CD8-positive, alpha-beta memory T cell (primary cell): ENCODE measurements at regions not wholly inside any gene's neighbourhood (a gene's known extent, or its start where the extent isn't known, plus 50 kb on each side); places are given as distances from the start of the nearest gene placed in this dataset.

Experiments used
- CTCF ChIA-PET: fragments of 350-600 bp; sonication (Branson Sonifier 250); formaldehyde crosslinking; loops from one replicate; lab custom pipeline; 2021; ENCODE audit warnings: antibody characterized with exemption; lab: Charles Lee
- POLR2A ChIA-PET: fragments of 350-600 bp; sonication (Branson Sonifier 250); formaldehyde crosslinking; loops from one replicate; lab custom pipeline; 2021; ENCODE audit warnings: antibody characterized with exemption; lab: Charles Lee
- DNase-seq, 5 donors: peaks; one replicate each; pipeline versions ENCODE4 v3.0.0 to v3.0.0-alpha.2; 2020 to 2022; ENCODE audit warnings: mixed read lengths in 1 of 5
- H3K27ac ChIP-seq: one replicate; pipeline ENCODE4 v1.7.0; 2013; ENCODE audit warnings: low read depth, mild to moderate bottlenecking, low read length, moderate library complexity
- H3K27me3 ChIP-seq: 2 replicates; pipeline ENCODE4 v1.7.0; 2013; ENCODE audit warnings: low read length, mild to moderate bottlenecking; ENCODE audit not compliant: insufficient read depth, poor library complexity, severe bottlenecking
- H3K36me3 ChIP-seq: 2 replicates; pipeline ENCODE4 v1.7.0; 2013; ENCODE audit warnings: mild to moderate bottlenecking, low read length, moderate library complexity; ENCODE audit not compliant: insufficient read depth
- H3K4me1 ChIP-seq: 2 replicates; pipeline ENCODE4 v1.7.0; 2013; ENCODE audit warnings: mild to moderate bottlenecking, low read length, moderate library complexity; ENCODE audit not compliant: insufficient read depth
- H3K4me3 ChIP-seq: 2 replicates; pipeline ENCODE4 v1.7.0; 2013; ENCODE audit warnings: mild to moderate bottlenecking, low read length
- H3K9me3 ChIP-seq: 2 replicates; pipeline ENCODE4 v1.7.0; 2013; ENCODE audit warnings: mild to moderate bottlenecking, low read length
- H3K27ac Mint-ChIP-seq, 8 donors: one replicate each; pipeline ENCODE4 v1.8.0; 2020 to 2021; ENCODE audit warnings: mixed read lengths in 8 of 8, mild to moderate bottlenecking in 6 of 8, inconsistent platforms in 3 of 8, moderate library complexity in 3 of 8
- H3K27me3 Mint-ChIP-seq, 2 donors: one replicate each; pipeline ENCODE4 v1.8.0; 2020 to 2021; ENCODE audit warnings: mixed read lengths in 2 of 2, mild to moderate bottlenecking in 1 of 2, moderate library complexity in 1 of 2
- H3K36me3 Mint-ChIP-seq, 3 donors: one replicate each; pipeline ENCODE4 v1.8.0; 2020 to 2021; ENCODE audit warnings: mixed read lengths in 3 of 3, inconsistent platforms in 1 of 3, mild to moderate bottlenecking in 1 of 3
- H3K4me1 Mint-ChIP-seq, 3 donors: one replicate each; pipeline ENCODE4 v1.8.0; 2020 to 2021; ENCODE audit warnings: mixed read lengths in 3 of 3, inconsistent platforms in 1 of 3, mild to moderate bottlenecking in 1 of 3
- H3K4me3 Mint-ChIP-seq, 7 donors: one replicate each; pipeline ENCODE4 v1.8.0; 2020 to 2021; ENCODE audit warnings: mixed read lengths in 7 of 7, mild to moderate bottlenecking in 6 of 7, moderate library complexity in 4 of 7, inconsistent platforms in 2 of 7
- H3K9me3 Mint-ChIP-seq, 5 donors: one replicate each; pipeline ENCODE4 v1.8.0; 2020 to 2022; ENCODE audit warnings: mixed read lengths in 5 of 5, mild to moderate bottlenecking in 3 of 5, moderate library complexity in 2 of 5, inconsistent platforms in 1 of 5

- Histone ChIP-seq H3K4me1 (no peaks in the 10 kb centered on the region), H3K9me3 (no peaks in the 10 kb centered on the region), H3K27ac (no peak overlapping the region), H3K36me3 (no peaks in the 10 kb centered on the region), H3K27me3 (no peaks in the 10 kb centered on the region), H3K4me3 (no peak overlapping the region)
- Mint-ChIP-seq H3K27me3 (no peaks in the 10 kb centered on the region), H3K27ac (no peak overlapping the region), H3K4me3 (no peak overlapping the region), H3K9me3 (peaks cover 0 to 26% (median 7%) of the 10 kb centered on the region in 5 donors), H3K36me3 (no peaks in the 10 kb centered on the region), H3K4me1 (no peaks in the 10 kb centered on the region)
- ChIA-PET POLR2A (no interaction called here), CTCF (no interaction called here)
- no peak for DNase-seq
Observed at GRCh38 chr13:82597747-82598146, 1284.5 kb downstream of the SLITRK1 start.

- H3K27ac ChIP-seq, result no peak overlapping the region
- CTCF ChIA-PET, result no interaction called here
- Mint-ChIP-seq H3K9me3 (peaks cover 4 to 35% (median 13%) of the 10 kb centered on the region in 5 donors), H3K4me3 (no peak overlapping the region), H3K27me3 (no peaks in the 10 kb centered on the region), H3K27ac (no peak overlapping the region), H3K4me1 (no peaks in the 10 kb centered on the region), H3K36me3 (no peaks in the 10 kb centered on the region)
- H3K4me3 ChIP-seq, result no peak overlapping the region
- POLR2A ChIA-PET, result no interaction called here
- H3K27me3 ChIP-seq, result no peaks in the 10 kb centered on the region
- no peak for DNase-seq
- H3K9me3 ChIP-seq, result no peaks in the 10 kb centered on the region
- H3K4me1 ChIP-seq, result no peaks in the 10 kb centered on the region
- H3K36me3 ChIP-seq, result no peaks in the 10 kb centered on the region
Observed at GRCh38 chr13:82593239-82593638, 1289.0 kb downstream of the SLITRK1 start.

GRCh38 chr13:82571653-82572052 lies 1310.6 kb downstream of the SLITRK1 start:
- CTCF ChIA-PET, result no interaction called here
- H3K27me3 Mint-ChIP-seq, result peaks cover 0 to 4% of the 10 kb centered on the region in 2 donors
- no peak overlapping the region for H3K27ac ChIP-seq
- no peaks in the 10 kb centered on the region for H3K9me3 ChIP-seq
- POLR2A ChIA-PET, result no interaction called here
- H3K4me1 ChIP-seq, result no peaks in the 10 kb centered on the region
- no peak overlapping the region for H3K4me3 ChIP-seq
- H3K27ac Mint-ChIP-seq, result no peak overlapping the region
- H3K27me3 ChIP-seq, result no peaks in the 10 kb centered on the region
- H3K36me3 ChIP-seq, result no peaks in the 10 kb centered on the region
- H3K4me1 Mint-ChIP-seq, result no peaks in the 10 kb centered on the region
- no peak for DNase-seq
- no peak overlapping the region for H3K4me3 Mint-ChIP-seq
- no peaks in the 10 kb centered on the region for H3K36me3 Mint-ChIP-seq
- peaks cover 2 to 16% (median 6%) of the 10 kb centered on the region in 5 donors for H3K9me3 Mint-ChIP-seq

GRCh38 chr13:82569581-82569980 lies 1312.7 kb downstream of the SLITRK1 start:
- H3K27me3 Mint-ChIP-seq, result peaks cover 0 to 4% of the 10 kb centered on the region in 2 donors
- Histone ChIP-seq H3K4me3 (no peak overlapping the region), H3K9me3 (no peaks in the 10 kb centered on the region), H3K27me3 (no peaks in the 10 kb centered on the region), H3K27ac (no peak overlapping the region), H3K4me1 (no peaks in the 10 kb centered on the region), H3K36me3 (no peaks in the 10 kb centered on the region)
- no peak for DNase-seq
- no peak overlapping the region for H3K27ac Mint-ChIP-seq
- peaks cover 0 to 14% (median 3%) of the 10 kb centered on the region in 5 donors for H3K9me3 Mint-ChIP-seq
- H3K4me3 Mint-ChIP-seq, result no peak overlapping the region
- ChIA-PET POLR2A (no interaction called here), CTCF (no interaction called here)
- no peaks in the 10 kb centered on the region for H3K4me1 Mint-ChIP-seq
- no peaks in the 10 kb centered on the region for H3K36me3 Mint-ChIP-seq

- Mint-ChIP-seq H3K36me3 (no peaks in the 10 kb centered on the region), H3K27me3 (peaks cover 0 to 2% of the 10 kb centered on the region in 2 donors), H3K27ac (no peak overlapping the region), H3K4me1 (no peaks in the 10 kb centered on the region), H3K9me3 (peaks cover 0 to 6% (median 2%) of the 10 kb centered on the region in 5 donors), H3K4me3 (no peak overlapping the region)
- ChIA-PET CTCF (no interaction called here), POLR2A (no interaction called here)
- no peaks in the 10 kb centered on the region for H3K4me1 ChIP-seq
- no peaks in the 10 kb centered on the region for H3K9me3 ChIP-seq
- no peaks in the 10 kb centered on the region for H3K27me3 ChIP-seq
- no peak overlapping the region for H3K27ac ChIP-seq
- H3K4me3 ChIP-seq, result no peak overlapping the region
- no peak for DNase-seq
- no peaks in the 10 kb centered on the region for H3K36me3 ChIP-seq
Observed at GRCh38 chr13:82566864-82567263, 1315.4 kb downstream of the SLITRK1 start.

- H3K4me1 ChIP-seq, result no peaks in the 10 kb centered on the region
- ChIA-PET POLR2A (no interaction called here), CTCF (no interaction called here)
- H3K9me3 ChIP-seq, result no peaks in the 10 kb centered on the region
- H3K36me3 ChIP-seq, result no peaks in the 10 kb centered on the region
- H3K4me1 Mint-ChIP-seq, result no peaks in the 10 kb centered on the region
- no peak overlapping the region for H3K4me3 ChIP-seq
- no peak for DNase-seq
- H3K27me3 Mint-ChIP-seq, result peaks cover 0 to 2% of the 10 kb centered on the region in 2 donors
- H3K36me3 Mint-ChIP-seq, result no peaks in the 10 kb centered on the region
- no peaks in the 10 kb centered on the region for H3K27me3 ChIP-seq
- no peak overlapping the region for H3K4me3 Mint-ChIP-seq
- no peak overlapping the region for H3K27ac Mint-ChIP-seq
- no peak overlapping the region for H3K27ac ChIP-seq
- peaks cover 0 to 6% (median 2%) of the 10 kb centered on the region in 5 donors for H3K9me3 Mint-ChIP-seq
Observed at GRCh38 chr13:82565201-82565600, 1317.1 kb downstream of the SLITRK1 start.

DNA sequence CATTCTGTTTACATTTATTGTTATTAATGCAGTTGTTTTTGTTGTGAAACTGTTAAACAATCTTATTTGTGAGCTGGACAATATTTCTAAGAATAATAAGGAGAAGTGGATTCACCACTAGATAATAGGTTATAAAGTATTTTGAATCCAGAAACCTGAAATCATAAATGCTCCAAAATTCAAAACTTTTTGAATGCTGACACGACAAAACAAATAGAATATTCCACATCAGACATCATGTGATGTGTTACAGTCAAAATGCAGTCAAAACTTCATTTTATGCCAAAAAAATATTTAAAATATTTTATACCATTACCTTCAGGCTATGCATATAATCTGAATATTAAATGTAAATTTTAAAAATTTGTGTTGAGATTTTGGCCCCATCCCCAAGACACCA lies 1321.4 kb downstream of the SLITRK1 start:
- Mint-ChIP-seq H3K4me1 (no peaks in the 10 kb centered on the region), H3K4me3 (no peak overlapping the region), H3K27ac (no peak overlapping the region), H3K27me3 (no peaks in the 10 kb centered on the region), H3K36me3 (no peaks in the 10 kb centered on the region), H3K9me3 (peaks cover 0 to 5% (median 0%) of the 10 kb centered on the region in 5 donors)
- Histone ChIP-seq H3K4me1 (no peaks in the 10 kb centered on the region), H3K27me3 (no peaks in the 10 kb centered on the region), H3K27ac (no peak overlapping the region), H3K4me3 (no peak overlapping the region), H3K36me3 (no peaks in the 10 kb centered on the region), H3K9me3 (no peaks in the 10 kb centered on the region)
- POLR2A ChIA-PET, result no interaction called here
- no peak for DNase-seq
- CTCF ChIA-PET, result no interaction called here

GRCh38 chr13:82522872-82523271 lies 1359.4 kb downstream of the SLITRK1 start:
- no peaks in the 10 kb centered on the region for H3K9me3 ChIP-seq
- Mint-ChIP-seq H3K27me3 (peaks cover 0 to 1% of the 10 kb centered on the region in 2 donors), H3K4me1 (no peaks in the 10 kb centered on the region), H3K9me3 (peaks cover 0 to 16% (median 0%) of the 10 kb centered on the region in 5 donors), H3K27ac (no peak overlapping the region), H3K4me3 (no peak overlapping the region), H3K36me3 (no peaks in the 10 kb centered on the region)
- H3K4me3 ChIP-seq, result no peak overlapping the region
- no peaks in the 10 kb centered on the region for H3K4me1 ChIP-seq
- no peaks in the 10 kb centered on the region for H3K36me3 ChIP-seq
- CTCF ChIA-PET, result no interaction called here
- H3K27ac ChIP-seq, result no peak overlapping the region
- no peak for DNase-seq
- H3K27me3 ChIP-seq, result no peaks in the 10 kb centered on the region
- POLR2A ChIA-PET, result no interaction called here
